IMR-90 (cell line): ENCODE measurements at regions not wholly inside any gene's neighbourhood (a gene's known extent, or its start where the extent isn't known, plus 50 kb on each side); places are given as distances from the start of the nearest gene placed in this dataset.

ENCODE experiments used
- BHLHE40 ChIP-seq: fragments of 150-350 bp; IDR thresholded peaks from 2 replicates; pipeline ENCODE4 v1.6.1; 2016; ENCODE audit warnings: mild to moderate bottlenecking, low read depth, low read length
- CTCF ChIP-seq: conservative IDR thresholded peaks from 2 replicates; pipeline ENCODE4 v1.5.1; 2012; ENCODE audit warnings: mild to moderate bottlenecking, low read depth, low read length, improper control_type of control experiment
- POLR2A ChIP-seq: IDR thresholded peaks from 2 replicates; pipeline ENCODE4 v1.6.1; 2012; ENCODE audit warnings: mild to moderate bottlenecking, low read depth, low read length

GRCh38 chr6:137982418-137983189 is 115.5 kb downstream of the TNFAIP3 start:
- TF ChIP-seq CTCF (no peak), BHLHE40 (no peak), POLR2A (no peak)
